ENCODE measurements at regions not wholly inside any gene's neighbourhood (a gene's known extent, or its start where the extent isn't known, plus 50 kb on each side); places are given as distances from the start of the nearest gene placed in this dataset.

GRCh38 chr20:10864076-10864672, 190.4 kb upstream of the JAG1 start:
- Mint-ChIP-seq H3K4me3 (no peak overlapping the region), H3K36me3 (ENCODE audit: low read depth) (no peaks in the 10 kb centered on the region), H3K9me3 (no peaks in the 10 kb centered on the region), H3K4me1 (ENCODE audit: low read depth) (no peaks in the 10 kb centered on the region), H3K27me3 (ENCODE audit: insufficient read depth) (no peaks in the 10 kb centered on the region), H3K27ac (no peak overlapping the region)
- intact Hi-C loops (cut with micrococcal nuclease): no loop called here
- no peak for DNase-seq (ENCODE audit: low spot score)

- DNase-seq (ENCODE audit: low spot score): no peak
- Mint-ChIP-seq H3K36me3 (ENCODE audit: low read depth) (no peaks in the 10 kb centered on the region), H3K4me3 (no peak overlapping the region), H3K4me1 (ENCODE audit: low read depth) (no peaks in the 10 kb centered on the region), H3K9me3 (no peaks in the 10 kb centered on the region), H3K27me3 (ENCODE audit: insufficient read depth) (no peaks in the 10 kb centered on the region), H3K27ac (no peak overlapping the region)
- intact Hi-C loops (cut with micrococcal nuclease): no loop called here
Observed at GRCh38 chr20:10868299-10868698, 194.5 kb upstream of the JAG1 start.

- H3K4me3 Mint-ChIP-seq: no peak overlapping the region
- H3K9me3 Mint-ChIP-seq: peaks cover 22% of the 10 kb centered on the region
- H3K27ac Mint-ChIP-seq: no peak overlapping the region
- H3K36me3 Mint-ChIP-seq (ENCODE audit: low read depth): no peaks in the 10 kb centered on the region
- H3K27me3 Mint-ChIP-seq (ENCODE audit: insufficient read depth): no peaks in the 10 kb centered on the region
- intact Hi-C loops (cut with micrococcal nuclease): no loop called here
- no peak for DNase-seq (ENCODE audit: low spot score)
- no peaks in the 10 kb centered on the region for H3K4me1 Mint-ChIP-seq (ENCODE audit: low read depth)
Observed at GRCh38 chr20:10873026-10873425, 199.2 kb upstream of the JAG1 start.

DNA sequence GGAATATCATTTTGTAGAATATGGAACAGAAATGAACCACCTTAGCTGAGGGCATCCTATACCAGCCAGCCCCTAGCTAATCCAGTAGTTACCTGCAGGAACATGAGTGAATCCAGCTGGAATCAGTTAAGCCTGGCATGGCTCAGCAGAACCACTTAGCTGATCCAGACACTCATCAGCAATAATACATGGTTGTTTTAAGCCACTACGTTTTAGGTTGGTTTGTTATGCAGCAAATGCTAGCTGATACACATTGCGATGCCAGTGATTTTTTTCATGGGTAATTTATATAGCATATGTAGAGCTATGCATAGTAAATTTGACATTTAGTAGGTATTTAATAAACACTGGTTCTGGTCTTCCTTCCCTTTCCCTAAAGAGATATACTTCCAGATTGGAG, 201.9 kb upstream of the JAG1 start:
- intact Hi-C loops (cut with micrococcal nuclease): no loop called here
- Mint-ChIP-seq H3K4me1 (ENCODE audit: low read depth) (no peaks in the 10 kb centered on the region), H3K36me3 (ENCODE audit: low read depth) (no peaks in the 10 kb centered on the region), H3K9me3 (peaks cover 26% of the 10 kb centered on the region), H3K4me3 (no peak overlapping the region), H3K27me3 (ENCODE audit: insufficient read depth) (no peaks in the 10 kb centered on the region), H3K27ac (no peak overlapping the region)
- DNase-seq (ENCODE audit: low spot score): no peak

- H3K27me3 Mint-ChIP-seq (ENCODE audit: insufficient read depth): no peaks in the 10 kb centered on the region
- no peak overlapping the region for H3K4me3 Mint-ChIP-seq
- no peak for DNase-seq (ENCODE audit: low spot score)
- intact Hi-C loops (cut with micrococcal nuclease): no loop called here
- H3K27ac Mint-ChIP-seq: no peak overlapping the region
- H3K36me3 Mint-ChIP-seq (ENCODE audit: low read depth): no peaks in the 10 kb centered on the region
- H3K4me1 Mint-ChIP-seq (ENCODE audit: low read depth): no peaks in the 10 kb centered on the region
- H3K9me3 Mint-ChIP-seq: peaks cover 26% of the 10 kb centered on the region
Observed at GRCh38 chr20:10876558-10876957, 202.8 kb upstream of the JAG1 start.

GRCh38 chr20:10877342-10877741, 203.5 kb upstream of the JAG1 start:
- no peak overlapping the region for H3K27ac Mint-ChIP-seq
- intact Hi-C loops (cut with micrococcal nuclease): no loop called here
- DNase-seq (ENCODE audit: low spot score): no peak
- H3K27me3 Mint-ChIP-seq (ENCODE audit: insufficient read depth): no peaks in the 10 kb centered on the region
- no peaks in the 10 kb centered on the region for H3K4me1 Mint-ChIP-seq (ENCODE audit: low read depth)
- H3K4me3 Mint-ChIP-seq: no peak overlapping the region
- peaks cover 26% of the 10 kb centered on the region for H3K9me3 Mint-ChIP-seq
- H3K36me3 Mint-ChIP-seq (ENCODE audit: low read depth): no peaks in the 10 kb centered on the region

- Mint-ChIP-seq H3K27ac (no peak overlapping the region), H3K4me1 (ENCODE audit: low read depth) (no peaks in the 10 kb centered on the region), H3K4me3 (no peak overlapping the region), H3K9me3 (peaks cover 5% of the 10 kb centered on the region), H3K36me3 (ENCODE audit: low read depth) (no peaks in the 10 kb centered on the region), H3K27me3 (ENCODE audit: insufficient read depth) (no peaks in the 10 kb centered on the region)
- intact Hi-C loops (cut with micrococcal nuclease): no loop called here
- DNase-seq (ENCODE audit: low spot score): no peak
Observed at GRCh38 chr20:10883166-10883565, 209.4 kb upstream of the JAG1 start.

DNA sequence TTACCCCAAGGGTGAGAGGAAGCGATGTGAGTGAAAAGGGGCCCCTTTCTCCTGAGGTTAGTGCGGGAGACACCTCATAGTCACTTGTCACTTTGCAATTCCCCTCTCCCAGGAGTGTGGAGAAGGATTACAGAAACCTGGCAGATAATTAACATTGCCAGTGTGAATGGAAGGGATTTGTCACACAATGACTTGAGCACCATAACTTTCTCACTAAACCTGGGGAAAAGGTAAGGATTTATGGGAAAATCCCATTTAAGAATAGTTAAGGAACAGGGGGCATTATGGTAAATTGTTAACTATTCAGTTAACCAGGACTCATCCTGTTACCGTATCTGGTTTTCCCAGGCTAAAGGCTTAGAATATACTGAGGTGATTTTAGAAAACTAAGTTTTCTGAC, 219.5 kb upstream of the JAG1 start:
- no peaks in the 10 kb centered on the region for H3K36me3 Mint-ChIP-seq (ENCODE audit: low read depth)
- no peaks in the 10 kb centered on the region for H3K4me1 Mint-ChIP-seq (ENCODE audit: low read depth)
- intact Hi-C loops (cut with micrococcal nuclease): no loop called here
- no peaks in the 10 kb centered on the region for H3K27me3 Mint-ChIP-seq (ENCODE audit: insufficient read depth)
- peaks cover 8% of the 10 kb centered on the region for H3K9me3 Mint-ChIP-seq
- no peak overlapping the region for H3K4me3 Mint-ChIP-seq
- DNase-seq (ENCODE audit: low spot score): no peak
- H3K27ac Mint-ChIP-seq: no peak overlapping the region

- DNase-seq (ENCODE audit: low spot score): no peak
- H3K4me3 Mint-ChIP-seq: no peak overlapping the region
- H3K27me3 Mint-ChIP-seq (ENCODE audit: insufficient read depth): no peaks in the 10 kb centered on the region
- no peak overlapping the region for H3K27ac Mint-ChIP-seq
- H3K4me1 Mint-ChIP-seq (ENCODE audit: low read depth): no peaks in the 10 kb centered on the region
- H3K9me3 Mint-ChIP-seq: no peaks in the 10 kb centered on the region
- no peaks in the 10 kb centered on the region for H3K36me3 Mint-ChIP-seq (ENCODE audit: low read depth)
- intact Hi-C loops (cut with micrococcal nuclease): no loop called here
Observed at GRCh38 chr20:10897336-10897735, 223.5 kb upstream of the JAG1 start.

DNA sequence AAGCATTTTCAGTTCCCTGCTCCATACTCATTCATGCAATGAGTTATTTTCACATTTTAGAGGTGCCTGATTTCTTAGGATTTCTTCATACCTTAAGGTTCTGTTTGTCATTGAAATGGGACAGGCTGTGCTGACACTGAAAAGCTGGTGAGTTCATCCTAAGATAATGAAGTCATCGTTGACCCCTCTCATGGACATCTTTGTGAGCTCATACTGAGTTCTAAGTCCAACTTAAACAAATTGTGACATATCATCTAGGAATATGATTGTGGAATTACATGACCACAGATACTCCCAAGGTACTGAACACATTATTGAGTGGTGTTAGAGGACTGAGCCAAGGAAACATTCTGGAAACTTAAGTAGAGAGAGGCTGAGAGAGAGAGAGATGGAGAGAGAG, 224.8 kb upstream of the JAG1 start:
- H3K27ac Mint-ChIP-seq: no peak overlapping the region
- intact Hi-C loops (cut with micrococcal nuclease): no loop called here

DNA sequence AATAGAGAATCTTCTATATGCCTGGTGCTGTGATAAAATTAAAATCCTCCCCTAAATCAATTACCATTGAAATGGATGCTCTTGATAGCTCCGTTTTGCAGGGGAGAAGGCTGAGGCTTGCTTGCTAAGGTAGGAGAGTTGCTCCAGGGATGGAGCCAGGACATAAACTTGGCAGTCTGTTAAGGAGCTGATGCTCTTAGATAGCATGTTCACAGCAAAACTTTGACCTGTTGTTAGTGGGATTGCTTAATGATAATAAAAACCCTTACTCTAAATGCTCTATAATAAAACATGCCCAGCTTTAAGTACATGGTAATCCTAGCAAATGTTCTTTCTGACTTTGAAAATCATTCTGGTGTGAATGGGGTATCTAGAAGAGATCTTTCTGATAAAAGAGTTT, 228.4 kb upstream of the JAG1 start:
- no peak overlapping the region for H3K27ac Mint-ChIP-seq
- no peaks in the 10 kb centered on the region for H3K27me3 Mint-ChIP-seq (ENCODE audit: insufficient read depth)
- no peaks in the 10 kb centered on the region for H3K4me1 Mint-ChIP-seq (ENCODE audit: low read depth)
- H3K4me3 Mint-ChIP-seq: no peak overlapping the region
- no peaks in the 10 kb centered on the region for H3K36me3 Mint-ChIP-seq (ENCODE audit: low read depth)
- intact Hi-C loops (cut with micrococcal nuclease): no loop called here
- no peak for DNase-seq (ENCODE audit: low spot score)
- H3K9me3 Mint-ChIP-seq: no peaks in the 10 kb centered on the region

More for the DNA sequence above, 224.8 kb upstream of the JAG1 start:
- H3K9me3 Mint-ChIP-seq: no peaks in the 10 kb centered on the region
- no peak for DNase-seq (ENCODE audit: low spot score)
- H3K4me3 Mint-ChIP-seq: no peak overlapping the region
- no peaks in the 10 kb centered on the region for H3K27me3 Mint-ChIP-seq (ENCODE audit: insufficient read depth)
- H3K4me1 Mint-ChIP-seq (ENCODE audit: low read depth): no peaks in the 10 kb centered on the region
- H3K36me3 Mint-ChIP-seq (ENCODE audit: low read depth): no peaks in the 10 kb centered on the region

DNA sequence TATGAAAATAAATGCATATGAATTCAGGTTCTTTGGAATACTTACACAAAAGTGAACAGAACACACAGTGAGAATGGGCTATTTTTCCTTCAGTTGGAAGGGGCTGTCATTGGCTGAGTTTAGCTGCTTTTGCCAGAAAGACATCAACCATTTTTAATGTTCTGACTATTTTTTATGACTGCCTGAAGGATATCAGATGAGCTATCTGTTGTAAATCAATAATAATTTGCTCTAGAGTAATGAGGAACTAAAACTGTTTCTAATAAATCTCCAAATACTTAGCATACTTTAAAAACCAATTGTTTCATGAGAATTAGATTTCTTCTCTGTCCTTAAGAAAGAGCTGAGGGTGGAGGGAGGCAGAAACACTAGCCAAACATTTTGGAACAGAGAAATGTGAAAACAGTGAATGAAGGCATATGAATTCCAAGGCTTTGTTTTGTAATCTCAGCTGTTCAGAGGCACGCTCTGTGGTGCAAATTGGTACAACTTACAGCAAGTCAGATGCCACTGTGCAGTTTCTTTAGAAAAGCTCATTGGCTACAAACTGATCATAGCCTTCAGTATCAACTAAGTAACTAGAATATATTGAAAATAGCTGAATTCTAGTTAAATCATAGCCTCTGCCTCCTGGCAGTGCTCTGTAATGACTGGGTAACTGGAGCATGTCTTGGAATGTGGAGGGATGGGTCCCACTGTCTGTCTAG, 228.9 kb upstream of the JAG1 start:
- intact Hi-C loops (cut with micrococcal nuclease): no loop called here
- Mint-ChIP-seq H3K4me3 (no peak overlapping the region), H3K36me3 (ENCODE audit: low read depth) (no peaks in the 10 kb centered on the region), H3K27me3 (ENCODE audit: insufficient read depth) (no peaks in the 10 kb centered on the region), H3K27ac (no peak overlapping the region), H3K9me3 (no peaks in the 10 kb centered on the region), H3K4me1 (ENCODE audit: low read depth) (no peaks in the 10 kb centered on the region)
- no peak for DNase-seq (ENCODE audit: low spot score)

- no peak for DNase-seq (ENCODE audit: low spot score)
- intact Hi-C loops (cut with micrococcal nuclease): no loop called here
- H3K4me3 Mint-ChIP-seq: no peak overlapping the region
- H3K4me1 Mint-ChIP-seq (ENCODE audit: low read depth): no peaks in the 10 kb centered on the region
- H3K9me3 Mint-ChIP-seq: no peaks in the 10 kb centered on the region
- no peaks in the 10 kb centered on the region for H3K27me3 Mint-ChIP-seq (ENCODE audit: insufficient read depth)
- no peaks in the 10 kb centered on the region for H3K36me3 Mint-ChIP-seq (ENCODE audit: low read depth)
- no peak overlapping the region for H3K27ac Mint-ChIP-seq
Observed at GRCh38 chr20:10906834-10907233, 233.0 kb upstream of the JAG1 start.

GRCh38 chr20:10909803-10910202, 236.0 kb upstream of the JAG1 start:
- intact Hi-C loops (cut with micrococcal nuclease): no loop called here
- Mint-ChIP-seq H3K9me3 (no peaks in the 10 kb centered on the region), H3K27me3 (ENCODE audit: insufficient read depth) (no peaks in the 10 kb centered on the region), H3K36me3 (ENCODE audit: low read depth) (no peaks in the 10 kb centered on the region), H3K4me1 (ENCODE audit: low read depth) (no peaks in the 10 kb centered on the region), H3K4me3 (no peak overlapping the region), H3K27ac (no peak overlapping the region)
- no peak for DNase-seq (ENCODE audit: low spot score)

Measured in activated T-helper 1 cell treated with anti-CD3 and anti-CD28 coated beads, Interleukin-12 subunit alpha, Interleukin-12 subunit beta, Interleukin-2, Interleukin-4 antibody, amounts not matched to agents 30 ng/mL and 10 ng/mL and 1 ng/mL, durations not matched to agents 14 hours and 24 hours and 36 hours (primary cell).